ENCODE measurements at regions not wholly inside any gene's neighbourhood (a gene's known extent, or its start where the extent isn't known, plus 50 kb on each side); places are given as distances from the start of the nearest gene placed in this dataset.

DNA sequence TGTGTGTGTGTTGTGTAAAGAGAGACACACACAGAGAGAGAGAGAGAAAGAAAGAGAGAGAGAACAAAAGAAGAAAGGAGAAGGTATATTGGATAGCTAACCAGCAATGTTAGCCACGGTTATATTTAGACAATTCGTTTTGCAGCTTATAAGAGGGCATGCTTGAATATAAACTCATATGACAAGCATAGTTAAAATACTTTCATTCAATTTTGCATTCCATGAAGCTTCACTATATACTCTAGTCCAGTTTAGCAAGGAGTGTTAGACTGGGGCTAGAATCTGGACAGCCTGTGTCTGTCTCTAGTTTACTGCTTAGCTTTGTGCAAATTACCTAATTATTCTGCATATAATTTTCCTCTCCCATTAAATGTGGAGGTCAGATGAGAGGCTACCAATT, 525.9 kb upstream of the ZFP42 start:
- Histone ChIP-seq H3K9me3 (ENCODE audit: control insufficient read depth, low read depth, low read length) (no peaks in the 10 kb centered on the region), H3K27ac (ENCODE audit: insufficient read length, low read depth, low read length) (no peak overlapping the region), H3K4ac (ENCODE audit: low read depth, low read length) (no peak overlapping the region), H3K79me1 (ENCODE audit: insufficient read depth, low read depth, low read length, poor library complexity, severe bottlenecking) (no peaks in the 10 kb centered on the region), H2BK12ac (ENCODE audit: insufficient read length, low read depth, low read length) (no peak overlapping the region), H3K9ac (ENCODE audit: extremely low read depth, insufficient read length, low read length) (no peak overlapping the region), H4K20me1 (ENCODE audit: control insufficient read depth, insufficient read depth, insufficient read length) (no peaks in the 10 kb centered on the region), H3K4me2 (ENCODE audit: insufficient read depth, insufficient read length, low read length) (no peak overlapping the region), H2BK5ac (ENCODE audit: insufficient read length, low read length) (no peak overlapping the region), H3K56ac (ENCODE audit: insufficient read length, low read depth, low read length) (no peak overlapping the region), H3K4me1 (ENCODE audit: insufficient read depth, low read length) (no peaks in the 10 kb centered on the region), H2AK5ac (ENCODE audit: insufficient read length, low read length) (no peak overlapping the region), H3K18ac (ENCODE audit: insufficient read length, low read depth, low read length) (no peak overlapping the region), H3K79me2 (ENCODE audit: insufficient read depth, low read length) (no peaks in the 10 kb centered on the region), H3T11ph (ENCODE audit: low read length) (no peak overlapping the region), H3K14ac (ENCODE audit: insufficient read depth, low read length) (no peak overlapping the region), H4K91ac (ENCODE audit: insufficient read length, low read depth, low read length) (no peak overlapping the region), H4K5ac (ENCODE audit: insufficient read length, low read depth, low read length) (no peak overlapping the region), H2BK20ac (ENCODE audit: low read depth, low read length, poor library complexity, severe bottlenecking) (no peak overlapping the region), H3K23me2 (ENCODE audit: insufficient read length, low read depth, low read length, poor library complexity, severe bottlenecking) (no peaks in the 10 kb centered on the region), H3K23ac (ENCODE audit: insufficient read length, low read depth, low read length) (no peak overlapping the region), H2BK15ac (ENCODE audit: low read depth, low read length) (no peak overlapping the region), H4K8ac (replicated peaks; ENCODE audit: insufficient read length, low read depth, low read length) (no peak overlapping the region), H3K27me3 (ENCODE audit: insufficient read depth, low read length) (no peaks in the 10 kb centered on the region), H2BK120ac (ENCODE audit: low read depth, low read length, poor library complexity, severe bottlenecking) (no peak overlapping the region), H2AFZ (ENCODE audit: low read length) (no peak overlapping the region)
- TF ChIP-seq, protein P1, sequence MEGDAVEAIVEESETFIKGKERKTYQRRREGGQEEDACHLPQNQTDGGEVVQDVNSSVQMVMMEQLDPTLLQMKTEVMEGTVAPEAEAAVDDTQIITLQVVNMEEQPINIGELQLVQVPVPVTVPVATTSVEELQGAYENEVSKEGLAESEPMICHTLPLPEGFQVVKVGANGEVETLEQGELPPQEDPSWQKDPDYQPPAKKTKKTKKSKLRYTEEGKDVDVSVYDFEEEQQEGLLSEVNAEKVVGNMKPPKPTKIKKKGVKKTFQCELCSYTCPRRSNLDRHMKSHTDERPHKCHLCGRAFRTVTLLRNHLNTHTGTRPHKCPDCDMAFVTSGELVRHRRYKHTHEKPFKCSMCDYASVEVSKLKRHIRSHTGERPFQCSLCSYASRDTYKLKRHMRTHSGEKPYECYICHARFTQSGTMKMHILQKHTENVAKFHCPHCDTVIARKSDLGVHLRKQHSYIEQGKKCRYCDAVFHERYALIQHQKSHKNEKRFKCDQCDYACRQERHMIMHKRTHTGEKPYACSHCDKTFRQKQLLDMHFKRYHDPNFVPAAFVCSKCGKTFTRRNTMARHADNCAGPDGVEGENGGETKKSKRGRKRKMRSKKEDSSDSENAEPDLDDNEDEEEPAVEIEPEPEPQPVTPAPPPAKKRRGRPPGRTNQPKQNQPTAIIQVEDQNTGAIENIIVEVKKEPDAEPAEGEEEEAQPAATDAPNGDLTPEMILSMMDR (conservative IDR thresholded peaks at IDR 0.05): no peak
- no peak overlapping the region for H3K4me3 Mint-ChIP-seq
- DNase-seq: no peak
- no peaks in the 10 kb centered on the region for H3K9me3 Mint-ChIP-seq
- H3K4me1 Mint-ChIP-seq: no peaks in the 10 kb centered on the region
- H3K36me3 Mint-ChIP-seq (ENCODE audit: insufficient read depth in 1 of 3, low read depth in 3 of 3): no peaks in the 10 kb centered on the region
- no peak overlapping the region for H3K27ac Mint-ChIP-seq
- H3K27me3 Mint-ChIP-seq (ENCODE audit: low read depth): peaks cover 4% of the 10 kb centered on the region; the same call in 1 of the 2 replicates
- WGBS (ENCODE audit: extremely low coverage, insufficient read length, low lambda C conversion rate): no CpG with 5 or more reads among the region's 2 CpGs
